Loucy (cell line): ENCODE measurements at regions not wholly inside any gene's neighbourhood (a gene's known extent, or its start where the extent isn't known, plus 50 kb on each side); places are given as distances from the start of the nearest gene placed in this dataset.

Source experiments
- H2AFZ ChIP-seq: fragments of 200-600 bp; sonication (generic); 2 replicates; pipeline ENCODE4 v1.6.0; 2016; ENCODE audit warnings: antibody characterized with exemption, mild to moderate bottlenecking, low read length, moderate library complexity
- H3F3A ChIP-seq: fragments of 200-600 bp; 2 replicates; pipeline ENCODE4 v1.6.0; 2016; ENCODE audit warnings: antibody characterized with exemption, low read depth, mild to moderate bottlenecking
- H3K27me3 ChIP-seq: fragments of 200-600 bp; sonication (generic); 2 replicates; pipeline ENCODE4 v1.6.1; 2014; ENCODE audit warnings: low read length, mild to moderate bottlenecking; ENCODE audit not compliant: insufficient read depth, poor library complexity, severe bottlenecking
- H3K36me3 ChIP-seq: fragments of 200-600 bp; sonication (generic); 2 replicates; pipeline ENCODE4 v1.6.1; 2016; ENCODE audit warnings: low read length; ENCODE audit not compliant: insufficient read depth
- H3K4me1 ChIP-seq: fragments of 200-600 bp; sonication (generic); 2 replicates; pipeline ENCODE4 v1.5.1; 2014; ENCODE audit warnings: low read length, mild to moderate bottlenecking; ENCODE audit not compliant: insufficient read depth, poor library complexity, severe bottlenecking
- H3K4me2 ChIP-seq: fragments of 200-600 bp; sonication (generic); 2 replicates; pipeline ENCODE4 v1.6.0; 2014; ENCODE audit warnings: antibody characterized with exemption, low read length, low read depth, mild to moderate bottlenecking; ENCODE audit not compliant: poor library complexity, severe bottlenecking
- H3K4me3 ChIP-seq: fragments of 200-600 bp; sonication (generic); 2 replicates; pipeline ENCODE4 v1.5.1; 2014; ENCODE audit warnings: low read length, mild to moderate bottlenecking, mixed read lengths; ENCODE audit not compliant: poor library complexity, severe bottlenecking
- H3K79me2 ChIP-seq: fragments of 200-600 bp; sonication (generic); 2 replicates; pipeline ENCODE4 v1.6.1; 2014; ENCODE audit warnings: low read length; ENCODE audit not compliant: insufficient read depth
- H3K9ac ChIP-seq: fragments of 200-600 bp; sonication (generic); 2 replicates; pipeline ENCODE4 v1.6.0; 2014; ENCODE audit warnings: mild to moderate bottlenecking, low read depth, low read length, moderate library complexity; ENCODE audit not compliant: poor library complexity, severe bottlenecking
- H3K9me2 ChIP-seq: fragments of 200-600 bp; sonication (generic); replicated peaks from 2 replicates; pipeline ENCODE4 v1.6.1; 2016; ENCODE audit warnings: low read depth, low read length, mixed read lengths
- H3K9me3 ChIP-seq: fragments of 200-600 bp; sonication (generic); 2 replicates; pipeline ENCODE4 v1.6.1; 2014; ENCODE audit warnings: mild to moderate bottlenecking, antibody characterized with exemption, low read length, low read depth; ENCODE audit not compliant: insufficient read depth
- H4K20me1 ChIP-seq: fragments of 200-600 bp; sonication (generic); 2 replicates; pipeline ENCODE4 v1.6.0; 2014; ENCODE audit warnings: antibody characterized with exemption, low read length, mild to moderate bottlenecking; ENCODE audit not compliant: insufficient read depth, poor library complexity, severe bottlenecking
- EZH2phosphoT487 ChIP-seq: fragments of 200-600 bp; IDR thresholded peaks from 2 replicates; pipeline ENCODE4 v1.6.1; 2018; ENCODE audit warnings: antibody characterized with exemption, mild to moderate bottlenecking, moderate library complexity, borderline replicate concordance
- TF ChIP-seq, protein P1 (sequence below): fragments of 200-600 bp; sonication (generic); conservative IDR thresholded peaks from 2 replicates; pipeline ENCODE4 v1.5.1; 2014; ENCODE audit warnings: mild to moderate bottlenecking, antibody characterized with exemption, low read length

DNA sequence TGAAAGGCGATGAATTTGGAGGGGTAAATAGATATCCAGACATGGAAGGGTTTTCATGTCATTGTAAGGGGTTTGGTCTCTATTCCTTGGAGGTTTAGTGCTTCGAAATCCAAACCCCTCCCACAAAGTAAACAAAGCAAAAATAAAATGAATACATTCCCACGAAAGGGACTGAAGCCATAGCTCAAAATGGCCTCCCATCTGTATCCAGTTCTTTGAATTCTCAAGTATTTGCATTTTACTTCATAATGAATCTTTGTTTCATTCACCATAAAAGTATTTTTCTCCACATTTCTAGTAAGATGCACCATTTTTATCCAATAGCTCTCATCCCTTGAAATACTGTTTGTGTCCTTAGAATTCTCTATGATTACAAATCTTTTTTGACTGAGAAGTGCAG, 103.2 kb upstream of the DTNA start:
- H3K4me2 ChIP-seq = no peak overlapping the region
- no peak overlapping the region for H2AFZ ChIP-seq
- TF ChIP-seq, protein P1, sequence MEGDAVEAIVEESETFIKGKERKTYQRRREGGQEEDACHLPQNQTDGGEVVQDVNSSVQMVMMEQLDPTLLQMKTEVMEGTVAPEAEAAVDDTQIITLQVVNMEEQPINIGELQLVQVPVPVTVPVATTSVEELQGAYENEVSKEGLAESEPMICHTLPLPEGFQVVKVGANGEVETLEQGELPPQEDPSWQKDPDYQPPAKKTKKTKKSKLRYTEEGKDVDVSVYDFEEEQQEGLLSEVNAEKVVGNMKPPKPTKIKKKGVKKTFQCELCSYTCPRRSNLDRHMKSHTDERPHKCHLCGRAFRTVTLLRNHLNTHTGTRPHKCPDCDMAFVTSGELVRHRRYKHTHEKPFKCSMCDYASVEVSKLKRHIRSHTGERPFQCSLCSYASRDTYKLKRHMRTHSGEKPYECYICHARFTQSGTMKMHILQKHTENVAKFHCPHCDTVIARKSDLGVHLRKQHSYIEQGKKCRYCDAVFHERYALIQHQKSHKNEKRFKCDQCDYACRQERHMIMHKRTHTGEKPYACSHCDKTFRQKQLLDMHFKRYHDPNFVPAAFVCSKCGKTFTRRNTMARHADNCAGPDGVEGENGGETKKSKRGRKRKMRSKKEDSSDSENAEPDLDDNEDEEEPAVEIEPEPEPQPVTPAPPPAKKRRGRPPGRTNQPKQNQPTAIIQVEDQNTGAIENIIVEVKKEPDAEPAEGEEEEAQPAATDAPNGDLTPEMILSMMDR = no peak
- no peak for TF ChIP-seq EZH2phosphoT487
- H3K4me1 ChIP-seq = no peaks in the 10 kb centered on the region
- no peaks in the 10 kb centered on the region for H3K27me3 ChIP-seq
- H3K4me3 ChIP-seq = no peak overlapping the region
- H3K36me3 ChIP-seq = no peaks in the 10 kb centered on the region
- no peaks in the 10 kb centered on the region; the same call in 1 of the 2 replicates for H3K9me2 ChIP-seq
- no peaks in the 10 kb centered on the region for H4K20me1 ChIP-seq
- H3K9ac ChIP-seq = no peak overlapping the region
- no peaks in the 10 kb centered on the region for H3K79me2 ChIP-seq
- no peaks in the 10 kb centered on the region for H3K9me3 ChIP-seq
- no peaks in the 10 kb centered on the region for H3F3A ChIP-seq

DNA sequence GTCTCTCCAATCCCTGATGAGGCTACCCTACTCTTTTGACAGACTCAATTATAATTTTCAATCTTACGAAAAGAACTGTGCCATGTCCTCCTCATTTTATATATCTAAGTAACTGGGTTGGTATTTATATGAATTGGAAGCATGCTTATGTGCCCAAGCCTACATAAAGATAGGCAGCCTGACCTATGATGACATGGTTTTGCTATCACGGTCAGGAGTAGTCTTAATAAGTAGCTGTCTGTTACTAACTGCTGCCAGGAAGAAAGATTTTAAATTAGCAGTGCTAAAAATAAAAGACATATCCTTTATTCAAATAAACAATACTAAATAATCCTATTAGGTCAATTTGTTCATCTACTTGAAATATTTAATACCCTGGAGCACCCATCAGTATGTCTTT, 102.0 kb upstream of the DTNA start:
- no peaks in the 10 kb centered on the region for H3F3A ChIP-seq
- no peak overlapping the region for H3K9ac ChIP-seq
- TF ChIP-seq EZH2phosphoT487 = no peak
- TF ChIP-seq, protein P1 = no peak
- H3K27me3 ChIP-seq = no peaks in the 10 kb centered on the region
- no peaks in the 10 kb centered on the region for H3K9me3 ChIP-seq
- no peaks in the 10 kb centered on the region; the same call in 1 of the 2 replicates for H3K9me2 ChIP-seq
- H2AFZ ChIP-seq = no peak overlapping the region
- no peaks in the 10 kb centered on the region for H3K4me1 ChIP-seq
- no peaks in the 10 kb centered on the region for H4K20me1 ChIP-seq
- H3K79me2 ChIP-seq = no peaks in the 10 kb centered on the region
- H3K4me2 ChIP-seq = no peak overlapping the region
- no peak overlapping the region for H3K4me3 ChIP-seq
- H3K36me3 ChIP-seq = no peaks in the 10 kb centered on the region

DNA sequence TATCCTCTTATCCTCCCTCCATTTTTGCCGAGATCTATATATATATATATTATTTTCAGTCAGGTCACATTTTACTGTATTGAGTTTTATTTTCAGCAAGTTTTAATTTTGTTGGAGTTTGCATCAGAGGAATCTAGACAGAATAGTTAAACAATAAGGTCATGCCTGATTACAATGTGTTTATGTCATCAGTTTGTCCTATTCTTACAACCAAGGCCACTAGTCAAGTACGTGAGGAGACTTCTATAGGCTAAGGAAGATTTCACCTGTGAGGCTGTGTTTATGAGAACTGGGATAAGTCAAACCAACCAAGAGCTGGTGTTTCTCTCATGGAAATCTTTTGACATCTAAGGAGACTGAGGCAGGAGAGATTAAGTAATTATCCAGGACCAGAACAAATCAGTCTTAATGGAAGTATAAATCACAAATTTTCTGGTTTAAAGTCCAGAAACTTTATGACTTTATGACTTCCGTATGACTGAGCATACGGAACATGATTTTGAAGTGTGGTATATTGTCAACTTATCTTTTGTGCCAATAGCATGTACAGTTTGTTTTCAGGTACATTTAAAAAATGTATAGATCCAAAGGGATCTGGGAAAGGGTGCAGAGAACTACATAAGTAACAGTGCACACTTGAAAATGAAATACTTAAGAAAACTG, 100.0 kb upstream of the DTNA start:
- Histone ChIP-seq H3K4me3 (no peak overlapping the region), H4K20me1 (no peaks in the 10 kb centered on the region), H3K27me3 (no peaks in the 10 kb centered on the region)

More for the DNA sequence above, 100.0 kb upstream of the DTNA start:
- Histone ChIP-seq H2AFZ (no peak overlapping the region), H3K79me2 (no peaks in the 10 kb centered on the region), H3K9me2 (no peaks in the 10 kb centered on the region), H3K4me2 (no peak overlapping the region), H3K36me3 (no peaks in the 10 kb centered on the region), H3K9ac (no peak overlapping the region), H3F3A (no peaks in the 10 kb centered on the region), H3K9me3 (no peaks in the 10 kb centered on the region), H3K4me1 (no peaks in the 10 kb centered on the region)
- no peak for TF ChIP-seq EZH2phosphoT487
- TF ChIP-seq, protein P1 = no peak
